Fibroblast of the aortic adventitia (primary cell): ENCODE measurements at regions not wholly inside any gene's neighbourhood (a gene's known extent, or its start where the extent isn't known, plus 50 kb on each side); places are given as distances from the start of the nearest gene placed in this dataset.

Experiments
- DNase-seq: peaks from one replicate; pipeline ENCODE4 v3.0.0-alpha.2; 2010; ENCODE audit warnings: low read depth
- H3K4me3 ChIP-seq: 2 replicates; pipeline ENCODE4 v1.5.1; 2011; ENCODE audit warnings: low read depth, mild to moderate bottlenecking, control low read depth, low read length, moderate library complexity
- CTCF ChIP-seq: IDR thresholded peaks from 2 replicates; pipeline ENCODE4 v1.5.1; 2011; ENCODE audit warnings: mild to moderate bottlenecking, low read length, control low read depth, inconsistent platforms; ENCODE audit not compliant: insufficient read depth

DNA sequence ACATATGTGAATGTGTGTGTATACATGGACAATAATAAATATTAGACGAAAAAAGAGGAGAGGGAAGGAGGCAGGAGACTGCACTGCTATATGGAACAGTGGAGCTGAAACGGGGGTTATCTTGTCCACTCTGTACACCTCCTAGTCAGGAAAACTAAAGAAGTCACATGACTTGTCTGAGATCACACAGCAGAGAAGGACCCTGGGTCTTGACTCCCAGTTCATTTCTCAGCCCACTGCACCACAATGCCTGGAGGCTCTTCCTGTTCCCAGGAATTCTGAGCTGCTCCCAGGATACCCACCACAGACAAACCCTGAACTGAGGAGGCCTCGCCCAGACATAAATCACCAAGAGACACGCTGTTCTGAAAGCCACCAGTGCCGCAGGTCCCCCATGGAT, 349.6 kb downstream of the CTTN start:
- no peak for DNase-seq
- no peak for TF ChIP-seq CTCF
- no peak overlapping the region for H3K4me3 ChIP-seq

DNA sequence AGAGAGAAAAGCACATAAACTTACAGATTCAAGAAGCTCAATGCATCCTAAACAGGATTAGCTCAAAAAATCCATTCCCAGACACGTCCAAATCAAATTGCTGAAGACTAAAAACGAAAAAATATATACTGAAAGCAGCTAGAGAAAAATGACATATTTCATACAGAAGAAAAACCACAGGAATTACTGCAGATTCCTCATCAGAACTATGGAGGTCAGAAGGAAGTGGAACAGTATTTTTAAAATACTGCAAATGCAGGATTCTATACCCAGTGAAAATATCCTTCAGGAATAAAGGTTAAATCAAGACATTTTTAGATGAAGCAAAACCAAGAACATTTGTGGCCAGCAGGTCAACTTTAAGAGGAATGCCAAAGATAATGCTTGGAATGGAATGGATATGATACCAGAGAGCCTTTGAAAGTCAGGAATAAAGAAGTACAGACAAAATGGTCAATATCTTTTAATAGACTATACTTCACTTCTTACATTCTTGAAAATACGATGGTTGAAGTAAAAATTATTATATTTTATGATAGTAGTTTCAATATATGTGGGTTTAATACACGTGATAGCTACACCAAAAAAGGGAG, 352.9 kb downstream of the CTTN start:
- no peak overlapping the region for H3K4me3 ChIP-seq
- no peak for TF ChIP-seq CTCF
- no peak for DNase-seq

DNA sequence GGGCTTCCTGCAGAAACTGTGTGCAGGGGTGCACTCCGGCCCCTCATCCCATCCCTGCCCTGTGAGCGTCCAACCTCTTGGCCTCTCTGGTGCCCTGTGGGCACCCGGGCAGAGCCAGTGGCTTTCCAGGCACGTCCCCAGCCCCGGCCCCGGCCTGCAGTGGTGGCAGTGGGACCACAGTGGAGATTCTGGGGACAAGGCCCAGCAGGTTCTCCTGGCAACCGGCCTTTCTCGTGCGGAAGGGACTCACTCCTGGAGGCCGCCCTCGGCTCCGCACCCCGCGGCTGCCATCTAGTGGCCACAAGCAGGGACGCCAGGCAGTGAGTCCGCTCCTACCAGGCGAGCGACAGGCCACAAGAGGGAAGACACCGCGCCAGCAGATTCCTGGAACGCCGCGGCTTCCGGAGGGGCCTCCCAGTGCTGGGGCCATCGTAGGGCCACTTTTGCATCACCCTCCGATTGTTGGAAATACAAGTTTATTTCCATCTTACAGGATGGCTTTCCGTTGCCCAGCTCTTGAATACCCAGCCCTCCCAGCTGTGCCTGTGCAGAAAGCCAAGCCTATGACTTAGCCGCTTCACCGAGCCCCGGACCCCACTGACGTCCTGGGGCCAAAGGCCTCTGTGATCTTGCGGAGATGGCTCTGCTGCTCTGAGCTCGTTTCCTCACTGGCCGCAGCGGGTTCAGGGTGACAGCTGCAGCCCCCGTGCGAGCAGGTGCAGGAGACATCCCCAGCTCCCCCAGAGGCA, 357.3 kb downstream of the CTTN start:
- H3K4me3 ChIP-seq, result no peak overlapping the region
- TF ChIP-seq CTCF, result peak; percentile 97
- DNase-seq, result peak; percentile 51

GRCh38 chr11:70756341-70756740, 358.0 kb downstream of the CTTN start:
- no peak overlapping the region for H3K4me3 ChIP-seq
- no peak for TF ChIP-seq CTCF
- DNase-seq, result no peak

- DNase-seq, result no peak
- H3K4me3 ChIP-seq, result no peak overlapping the region
- no peak for TF ChIP-seq CTCF
Measured at GRCh38 chr11:70756756-70757155, 358.4 kb downstream of the CTTN start.

DNA sequence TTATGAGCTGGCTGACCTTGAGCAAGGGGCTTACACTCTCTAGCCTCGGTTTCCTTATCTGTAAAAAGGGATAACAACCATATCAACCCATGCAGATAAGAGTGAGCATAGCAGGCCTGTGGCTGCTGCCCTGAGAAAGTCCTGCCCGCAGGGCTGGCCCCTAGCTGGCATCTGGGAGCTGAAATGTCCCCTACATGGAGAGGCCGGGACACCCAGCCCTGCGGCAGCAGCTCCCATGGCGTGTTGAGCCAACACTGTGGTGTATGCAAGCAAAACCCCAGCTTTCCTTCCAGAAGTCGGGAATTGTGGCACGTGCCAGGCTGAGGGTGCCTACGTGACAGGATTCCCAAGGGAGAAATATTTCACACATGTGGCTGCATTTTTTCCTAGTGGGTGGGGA, 358.9 kb downstream of the CTTN start:
- no peak for TF ChIP-seq CTCF
- DNase-seq, result no peak
- H3K4me3 ChIP-seq, result no peak overlapping the region

DNA sequence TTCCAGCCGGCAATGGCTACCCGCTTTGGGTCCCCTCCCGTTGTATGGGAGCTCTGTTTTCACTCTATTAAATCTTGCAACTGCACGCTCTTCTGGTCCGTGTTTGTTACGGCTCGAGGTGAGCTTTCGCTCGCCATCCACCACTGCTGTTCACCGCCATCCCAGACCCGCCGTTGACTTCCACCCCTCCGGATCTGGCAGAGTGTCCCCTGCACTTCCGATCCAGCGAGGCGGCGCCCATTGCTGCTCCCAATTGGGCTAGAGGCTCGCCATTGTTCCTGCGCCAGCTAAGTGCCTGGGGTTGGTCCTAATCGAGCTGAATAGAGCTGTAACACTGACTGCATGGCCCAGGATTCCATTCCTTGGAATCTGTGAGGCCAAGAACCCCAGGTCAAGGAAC, 359.9 kb downstream of the CTTN start:
- H3K4me3 ChIP-seq, result no peak overlapping the region
- TF ChIP-seq CTCF, result no peak
- DNase-seq, result no peak
